CD4-positive, alpha-beta memory T cell (primary cell): ENCODE measurements at regions not wholly inside any gene's neighbourhood (a gene's known extent, or its start where the extent isn't known, plus 50 kb on each side); places are given as distances from the start of the nearest gene placed in this dataset.
"Not testable (repeated sequence)": the region's sequence is repeated elsewhere in the genome, so short reads cannot be mapped to it uniquely, and the experiment has no call there.

ENCODE experiments used
- CTCF ChIA-PET: fragments of 350-600 bp; sonication (Branson Sonifier 250); formaldehyde crosslinking; loops from one replicate; lab custom pipeline; 2021; ENCODE audit warnings: inconsistent platforms; ENCODE audit not compliant: partially characterized antibody; lab: Charles Lee
- POLR2A ChIA-PET: fragments of 350-600 bp; sonication (Branson Sonifier 250); formaldehyde crosslinking; loops from one replicate; lab custom pipeline; 2021; ENCODE audit not compliant: partially characterized antibody; lab: Charles Lee
- DNase-seq, 5 donors: peaks; one replicate each; pipeline versions ENCODE4 v3.0.0 to v3.0.0-alpha.2; 2020 to 2022; ENCODE audit warnings: mixed read lengths in 1 of 5
- H3K27ac ChIP-seq: one replicate; pipeline ENCODE4 v1.7.0; 2013; ENCODE audit warnings: low read depth, low read length
- H3K27me3 ChIP-seq: 2 replicates; pipeline ENCODE4 v1.7.0; 2013; ENCODE audit warnings: mild to moderate bottlenecking, low read length, moderate library complexity; ENCODE audit not compliant: insufficient read depth
- H3K36me3 ChIP-seq: 2 replicates; pipeline ENCODE4 v1.7.0; 2013; ENCODE audit warnings: mild to moderate bottlenecking, low read length, moderate library complexity; ENCODE audit not compliant: insufficient read depth
- H3K4me1 ChIP-seq: 2 replicates; pipeline ENCODE4 v1.7.0; 2013; ENCODE audit warnings: mild to moderate bottlenecking, low read length, moderate library complexity; ENCODE audit not compliant: insufficient read depth
- H3K4me3 ChIP-seq, 2 donors: one replicate each; pipeline ENCODE4 v1.7.0; 2013; ENCODE audit warnings: low read length in 2 of 2, mild to moderate bottlenecking in 1 of 2
- H3K9me3 ChIP-seq, 2 donors: one replicate each; pipeline ENCODE4 v1.7.0; 2013; ENCODE audit warnings: low read length in 2 of 2, control low read depth in 1 of 2; ENCODE audit not compliant: control insufficient read depth in 1 of 2
- H3K27ac Mint-ChIP-seq, 7 donors: one replicate each; pipeline ENCODE4 v1.8.0; 2020 to 2021; ENCODE audit warnings: mixed read lengths in 7 of 7, mild to moderate bottlenecking in 6 of 7, inconsistent platforms in 3 of 7, moderate library complexity in 3 of 7
- H3K27me3 Mint-ChIP-seq, 2 donors: one replicate each; pipeline ENCODE4 v1.8.0; 2020 to 2021; ENCODE audit warnings: mixed read lengths in 2 of 2
- H3K36me3 Mint-ChIP-seq, 2 donors: one replicate each; pipeline ENCODE4 v1.8.0; 2020 to 2021; ENCODE audit warnings: mixed read lengths in 2 of 2, inconsistent platforms in 1 of 2, mild to moderate bottlenecking in 1 of 2
- H3K4me1 Mint-ChIP-seq, 4 donors: one replicate each; pipeline ENCODE4 v1.8.0; 2020 to 2021; ENCODE audit warnings: mixed read lengths in 4 of 4, mild to moderate bottlenecking in 1 of 4
- H3K4me3 Mint-ChIP-seq, 8 donors: one replicate each; pipeline ENCODE4 v1.8.0; 2020 to 2021; ENCODE audit warnings: mixed read lengths in 8 of 8, mild to moderate bottlenecking in 7 of 8, moderate library complexity in 6 of 8, inconsistent platforms in 3 of 8
- H3K9me3 Mint-ChIP-seq, 8 donors: one replicate each; pipeline ENCODE4 v1.8.0; 2020 to 2021; ENCODE audit warnings: mixed read lengths in 8 of 8, mild to moderate bottlenecking in 5 of 8, inconsistent platforms in 3 of 8, moderate library complexity in 1 of 8
- intact Hi-C: fragments of 100-400 bp; cut with micrococcal nuclease; formaldehyde crosslinking; loops from one replicate; pipeline ENCODE4 v1.15.1; 2023

DNA sequence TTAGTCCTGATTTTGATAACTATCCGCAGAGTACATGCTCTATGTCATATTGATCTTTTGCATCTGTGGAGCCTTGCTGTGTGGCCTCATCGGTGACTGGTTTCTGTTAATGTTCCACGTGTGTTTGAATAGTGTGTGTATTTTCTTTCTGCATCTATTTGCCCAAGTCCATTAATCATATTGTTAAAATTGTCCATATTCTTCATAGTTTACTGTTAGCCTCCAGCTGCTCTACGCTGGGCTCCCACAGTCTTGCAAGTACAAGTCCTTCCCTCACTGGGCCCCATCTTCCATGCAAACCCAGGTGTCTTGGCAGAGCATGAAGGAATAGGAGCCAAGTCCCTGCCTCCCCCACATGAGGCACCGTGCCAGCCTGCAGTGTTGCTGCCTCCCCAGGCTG lies 145.4 kb upstream of the NBPF12 start:
- H3K4me3 Mint-ChIP-seq = not testable (repeated sequence)

DNA sequence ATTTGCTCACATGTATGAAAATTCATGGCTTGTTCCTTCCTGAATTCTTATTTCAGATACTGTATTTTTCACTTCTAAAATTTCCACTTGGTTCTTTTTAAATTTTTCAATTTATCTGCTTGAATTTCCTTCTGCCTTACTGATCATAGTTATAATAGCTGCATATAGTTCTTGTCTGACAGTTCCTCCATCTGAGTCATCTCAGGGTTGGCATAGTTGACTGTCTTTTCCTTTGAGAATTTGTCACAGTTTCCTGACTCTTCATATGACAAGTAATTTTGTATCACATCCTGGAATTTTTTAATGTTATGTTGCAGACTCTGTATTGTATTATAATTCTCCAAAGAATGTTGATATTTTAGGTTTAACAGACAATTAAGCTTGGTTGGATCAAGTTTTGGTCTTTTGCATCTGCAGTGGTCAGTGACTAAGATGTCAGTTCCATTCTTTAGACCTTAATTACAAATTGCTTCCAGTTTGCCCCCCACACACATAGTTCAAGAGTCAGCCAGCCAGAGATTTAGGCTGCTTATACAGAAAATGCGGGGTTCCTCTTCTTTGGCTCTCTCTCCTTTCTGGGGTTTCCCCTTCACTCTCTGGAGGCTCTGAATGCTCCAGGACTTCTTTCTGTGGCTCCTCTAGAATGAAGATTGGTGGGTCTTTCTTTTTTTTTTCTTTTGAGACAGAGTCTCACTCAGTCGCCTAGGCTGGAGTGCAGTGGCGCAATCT lies 153.7 kb upstream of the NBPF12 start:
- CTCF ChIA-PET, H3K36me3 Mint-ChIP-seq, H3K36me3 ChIP-seq, H3K9me3 Mint-ChIP-seq, H3K4me3 Mint-ChIP-seq, H3K4me1 Mint-ChIP-seq, H3K27me3 Mint-ChIP-seq, H3K27me3 ChIP-seq, H3K4me3 ChIP-seq, H3K9me3 ChIP-seq, DNase-seq, H3K4me1 ChIP-seq, H3K27ac Mint-ChIP-seq, POLR2A ChIA-PET, H3K27ac ChIP-seq, intact Hi-C loops: not testable (repeated sequence)

More for the DNA sequence above, 145.4 kb upstream of the NBPF12 start:
- DNase-seq, H3K4me1 ChIP-seq, H3K36me3 ChIP-seq, H3K4me3 ChIP-seq, H3K27ac Mint-ChIP-seq, H3K27ac ChIP-seq, intact Hi-C loops, H3K9me3 ChIP-seq, CTCF ChIA-PET, H3K27me3 ChIP-seq, H3K4me1 Mint-ChIP-seq, POLR2A ChIA-PET, H3K27me3 Mint-ChIP-seq, H3K36me3 Mint-ChIP-seq, H3K9me3 Mint-ChIP-seq: not testable (repeated sequence)

DNA sequence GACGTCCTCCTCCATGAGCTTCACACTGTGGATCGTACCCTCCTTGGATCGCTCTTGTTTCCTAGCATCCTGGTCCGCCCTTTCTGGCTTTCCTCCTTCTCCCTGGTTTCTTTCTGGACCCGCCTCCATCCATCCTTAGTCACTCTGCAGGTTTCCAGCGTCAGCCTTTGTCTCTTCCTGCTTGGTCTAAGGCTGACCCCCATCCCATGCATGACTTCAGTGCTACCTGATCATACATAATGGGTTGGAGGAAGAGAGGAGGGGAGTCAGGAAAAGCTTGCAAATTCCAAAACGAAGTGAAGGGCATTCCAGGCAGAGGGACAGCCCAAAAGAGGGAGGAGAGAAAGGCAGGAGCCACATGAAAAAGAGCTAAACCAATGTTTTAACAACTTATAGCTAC lies 156.9 kb upstream of the NBPF12 start:
- H3K4me3 Mint-ChIP-seq, H3K27me3 Mint-ChIP-seq, intact Hi-C loops, H3K9me3 ChIP-seq, POLR2A ChIA-PET, H3K4me1 Mint-ChIP-seq, H3K36me3 ChIP-seq, H3K9me3 Mint-ChIP-seq, H3K27ac Mint-ChIP-seq, H3K36me3 Mint-ChIP-seq, H3K4me1 ChIP-seq, H3K27ac ChIP-seq, H3K4me3 ChIP-seq, CTCF ChIA-PET, DNase-seq, H3K27me3 ChIP-seq: not testable (repeated sequence)

DNA sequence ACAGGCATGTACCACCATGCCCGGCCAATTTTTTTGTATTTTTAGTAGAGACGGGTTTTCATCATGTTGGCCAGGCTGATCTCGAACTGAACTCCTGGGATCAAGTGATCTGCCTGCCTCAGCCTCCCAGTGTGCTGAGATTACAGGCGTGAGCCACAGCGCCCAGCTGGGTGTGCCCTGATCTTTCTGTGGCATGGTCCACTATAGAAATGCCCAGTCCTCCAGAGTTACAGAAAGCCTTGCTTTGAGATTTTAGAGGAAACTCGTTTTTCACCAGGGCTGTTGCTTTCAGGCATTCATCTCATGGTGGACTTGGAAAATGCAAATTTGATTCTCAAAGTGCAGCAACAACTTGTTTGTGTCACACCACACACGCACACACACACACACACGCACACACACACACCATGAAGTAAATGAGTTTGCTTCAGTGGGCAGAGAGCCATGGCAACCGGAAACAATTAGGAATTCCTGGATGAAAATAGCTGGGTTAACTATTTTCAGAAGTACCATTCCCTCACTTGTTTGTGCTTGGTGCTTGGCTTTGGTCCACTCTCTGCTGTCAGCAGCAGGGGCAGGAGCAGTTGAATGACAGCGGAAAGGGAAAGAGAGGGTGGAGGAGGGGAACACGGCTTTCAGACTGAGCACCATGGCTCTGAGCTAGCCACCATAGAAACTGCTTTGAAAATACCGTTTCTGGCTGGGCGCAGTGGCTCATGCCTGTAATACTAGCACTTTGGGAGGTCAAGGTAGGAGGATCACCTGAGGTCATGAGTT lies 160.1 kb upstream of the NBPF12 start:
- CTCF ChIA-PET, H3K36me3 ChIP-seq, H3K4me3 ChIP-seq, H3K27ac ChIP-seq, POLR2A ChIA-PET, H3K27ac Mint-ChIP-seq, H3K9me3 ChIP-seq, intact Hi-C loops, H3K4me3 Mint-ChIP-seq, H3K4me1 ChIP-seq, H3K4me1 Mint-ChIP-seq, H3K36me3 Mint-ChIP-seq, H3K27me3 Mint-ChIP-seq, H3K27me3 ChIP-seq, DNase-seq, H3K9me3 Mint-ChIP-seq: not testable (repeated sequence)

DNA sequence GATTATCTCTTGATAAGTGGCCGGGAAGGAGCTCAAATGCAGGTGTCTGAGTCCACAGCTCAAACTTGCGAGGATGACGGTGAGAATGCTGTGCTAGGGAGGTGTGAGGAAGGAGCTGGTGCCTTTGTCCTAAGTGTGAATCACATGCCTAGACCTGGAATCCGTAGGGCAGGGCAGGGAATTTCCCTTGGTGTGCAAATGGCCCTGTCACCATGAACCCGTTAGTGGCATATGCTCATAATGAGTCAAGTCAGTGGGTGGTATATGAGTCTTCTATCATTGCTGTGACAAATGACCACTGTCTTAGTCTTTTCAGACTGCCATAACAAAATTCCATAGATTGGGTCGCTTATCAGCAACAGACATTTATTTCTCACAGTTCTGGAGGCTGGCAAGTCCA lies 163.1 kb upstream of the NBPF12 start:
- intact Hi-C loops, H3K27me3 ChIP-seq, H3K27ac Mint-ChIP-seq: not testable (repeated sequence)

DNA sequence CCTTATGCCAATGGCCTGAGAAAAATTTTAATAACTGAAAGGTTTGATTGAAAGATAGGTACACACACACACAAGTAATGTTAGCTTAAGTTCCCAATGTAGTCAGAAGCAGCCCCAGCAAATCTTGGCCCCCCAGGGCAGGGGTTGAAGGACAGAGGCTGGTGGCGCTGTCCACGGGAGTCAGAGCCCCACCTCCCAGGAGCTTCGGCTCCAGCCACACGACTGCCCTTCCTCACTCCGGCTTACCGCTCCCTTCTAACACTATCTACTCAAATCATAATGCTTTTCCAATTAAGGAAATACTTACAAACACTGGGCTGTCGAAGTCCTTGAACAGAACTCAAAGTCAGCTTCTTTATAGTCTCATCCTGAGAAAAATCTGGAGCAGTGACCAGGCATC lies 163.9 kb upstream of the NBPF12 start:
- H3K27me3 Mint-ChIP-seq, H3K4me3 Mint-ChIP-seq, CTCF ChIA-PET, DNase-seq, H3K36me3 ChIP-seq, H3K4me1 Mint-ChIP-seq, POLR2A ChIA-PET, H3K27me3 ChIP-seq, H3K4me3 ChIP-seq, H3K27ac Mint-ChIP-seq, H3K9me3 Mint-ChIP-seq, H3K36me3 Mint-ChIP-seq, H3K27ac ChIP-seq, intact Hi-C loops, H3K9me3 ChIP-seq, H3K4me1 ChIP-seq: not testable (repeated sequence)

More for the DNA sequence above, 163.1 kb upstream of the NBPF12 start:
- H3K27me3 Mint-ChIP-seq, DNase-seq, H3K4me1 ChIP-seq, H3K4me3 ChIP-seq, H3K4me1 Mint-ChIP-seq, H3K9me3 Mint-ChIP-seq, CTCF ChIA-PET, H3K4me3 Mint-ChIP-seq, H3K36me3 ChIP-seq, H3K27ac ChIP-seq, POLR2A ChIA-PET, H3K9me3 ChIP-seq, H3K36me3 Mint-ChIP-seq: not testable (repeated sequence)

DNA sequence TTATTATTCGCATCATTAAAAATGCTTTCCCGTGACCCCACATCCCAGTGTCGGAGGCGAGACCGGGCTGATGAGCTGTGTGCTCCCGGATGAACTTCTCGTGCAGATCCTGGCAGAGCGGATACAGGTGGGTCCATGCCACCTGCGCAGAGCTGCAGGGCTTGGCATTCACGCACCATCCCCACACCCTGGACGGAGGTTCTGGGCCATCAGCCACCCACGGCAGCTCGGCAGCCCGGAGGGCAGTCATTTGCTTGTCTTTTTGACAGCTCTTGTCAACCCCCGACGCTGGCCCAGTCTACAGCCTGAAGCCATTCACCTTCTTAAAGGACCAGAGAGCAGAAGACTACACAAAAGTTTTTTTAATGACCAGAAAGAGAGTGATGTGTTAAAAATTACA lies 166.7 kb upstream of the NBPF12 start:
- H3K4me3 ChIP-seq, H3K4me1 ChIP-seq, H3K36me3 ChIP-seq, H3K27me3 Mint-ChIP-seq, H3K36me3 Mint-ChIP-seq, H3K9me3 Mint-ChIP-seq, CTCF ChIA-PET, POLR2A ChIA-PET, H3K27ac ChIP-seq, DNase-seq, H3K4me1 Mint-ChIP-seq, H3K27ac Mint-ChIP-seq, H3K9me3 ChIP-seq, H3K4me3 Mint-ChIP-seq, intact Hi-C loops, H3K27me3 ChIP-seq: not testable (repeated sequence)
